WTC11 (cell line): ENCODE measurements at regions not wholly inside any gene's neighbourhood (a gene's known extent, or its start where the extent isn't known, plus 50 kb on each side); places are given as distances from the start of the nearest gene placed in this dataset.

ENCODE experiments used
- CTCF ChIP-seq: fragments of 200-600 bp; IDR thresholded peaks from 2 replicates; pipeline ENCODE4 v1.8.0; 2022; ENCODE audit warnings: antibody characterized with exemption
- FOXK1 ChIP-seq: sonication (generic); formaldehyde crosslinking; IDR thresholded peaks from 2 replicates; pipeline ENCODE4 v1.8.0; 2022; ENCODE audit warnings: mild to moderate bottlenecking, moderate library complexity, missing genetic modification reagents
- TCF7 ChIP-seq: sonication (generic); formaldehyde crosslinking; IDR thresholded peaks from 2 replicates; pipeline ENCODE4 v1.8.0; 2022; ENCODE audit warnings: mild to moderate bottlenecking, low read depth, missing genetic modification reagents, moderate library complexity
- TP53 ChIP-seq: sonication (generic); formaldehyde crosslinking; IDR thresholded peaks from 2 replicates; pipeline ENCODE4 v1.8.1; 2023; ENCODE audit warnings: mild to moderate bottlenecking, missing genetic modification reagents
- USF2 ChIP-seq: sonication (generic); formaldehyde crosslinking; IDR thresholded peaks from 2 replicates; pipeline ENCODE4 v1.8.1; 2023; ENCODE audit warnings: mild to moderate bottlenecking, missing genetic modification reagents, moderate library complexity
- ZBTB43 ChIP-seq: sonication (generic); formaldehyde crosslinking; IDR thresholded peaks from 2 replicates; pipeline ENCODE4 v1.8.1; 2023; ENCODE audit warnings: mild to moderate bottlenecking, missing genetic modification reagents

- TF ChIP-seq ZBTB43 (CRISPR knock-in tag) (no peak), CTCF (no peak), USF2 (CRISPR knock-in tag) (no peak), TP53 (CRISPR knock-in tag) (no peak), TCF7 (CRISPR knock-in tag) (no peak), FOXK1 (CRISPR knock-in tag) (no peak)
Measured at GRCh38 chr7:429828-430180, 89.8 kb downstream of the PDGFA start.
